Prostate gland (tissue), 2 donors: ENCODE measurements at regions not wholly inside any gene's neighbourhood (a gene's known extent, or its start where the extent isn't known, plus 50 kb on each side); places are given as distances from the start of the nearest gene placed in this dataset.

Experiments used
- CTCF ChIP-seq, 4 experiments: fragments of 200-600 bp in 2 of 4; fragments of 450-650 bp in 2 of 4; sonication (generic) in 2 of 4; IDR thresholded peaks; 1 replicate in 3 of 4; 2 replicates in 1 of 4; pipeline ENCODE4 v1.5.1; 2016 to 2019; ENCODE audit warnings: antibody characterized with exemption in 4 of 4, mild to moderate bottlenecking in 2 of 4, moderate library complexity in 2 of 4
- POLR2AphosphoS5 ChIP-seq: sonication (generic); formaldehyde crosslinking; IDR thresholded peaks from one replicate; pipeline ENCODE4 v1.6.1; 2017; ENCODE audit warnings: antibody characterized with exemption

- no peak for TF ChIP-seq CTCF (IDR thresholded peaks at IDR 0.05)
- no peak for TF ChIP-seq POLR2AphosphoS5
These were observed 698.8 kb downstream of the UQCRFS1 start for GRCh38 chr19:28514166-28514565.
